ENCODE measurements at regions not wholly inside any gene's neighbourhood (a gene's known extent, or its start where the extent isn't known, plus 50 kb on each side); places are given as distances from the start of the nearest gene placed in this dataset.

- WGBS (ENCODE audit: insufficient coverage): 100% methylated on average over 1 of the region's 1 CpG
- Histone ChIP-seq H3K9me3 (ENCODE audit: control insufficient read depth, insufficient read depth, low read length) (no peaks in the 10 kb centered on the region), H3K4me1 (ENCODE audit: control insufficient read depth, insufficient read depth, low read length) (no peaks in the 10 kb centered on the region), H3K36me3 (ENCODE audit: control insufficient read depth, insufficient read depth, low read length) (no peaks in the 10 kb centered on the region), H3K4me3 (ENCODE audit: low read depth, low read length) (no peak overlapping the region), H3K27me3 (ENCODE audit: control insufficient read depth, insufficient read depth, low read length) (peaks cover 9% of the 10 kb centered on the region), H3K27ac (ENCODE audit: low read depth, low read length) (no peak overlapping the region)
- DNase-seq (ENCODE audit: low read depth in 4 of 6, low spot score in 6 of 6): no peak
Measured at GRCh38 chr20:22394583-22394982, 189.8 kb downstream of the FOXA2 start.

DNA sequence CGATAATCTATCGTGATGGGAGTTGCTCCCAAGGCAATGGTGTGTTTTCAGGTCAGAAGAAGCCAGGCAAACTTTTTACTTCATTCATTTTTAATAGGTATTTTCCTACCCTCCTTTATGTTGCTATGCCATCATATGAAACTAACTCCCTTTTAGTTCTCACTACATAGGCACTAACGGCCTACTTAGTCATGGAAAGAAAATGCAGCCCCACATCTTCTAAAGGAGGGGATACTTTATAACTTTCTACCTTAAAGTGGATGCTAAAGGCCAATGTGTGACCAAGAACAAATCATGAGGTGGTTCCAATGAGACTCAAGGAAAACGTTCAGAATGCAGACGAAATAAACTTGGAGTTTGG is 193.8 kb downstream of the FOXA2 start:
- H3K4me1 ChIP-seq (ENCODE audit: control insufficient read depth, insufficient read depth, low read length): no peaks in the 10 kb centered on the region
- peaks cover 4% of the 10 kb centered on the region for H3K27me3 ChIP-seq (ENCODE audit: control insufficient read depth, insufficient read depth, low read length)
- no CpG with 5 or more reads among the region's 5 CpGs for WGBS (ENCODE audit: insufficient coverage)
- no peak for DNase-seq (ENCODE audit: low read depth in 4 of 6, low spot score in 6 of 6)
- no peaks in the 10 kb centered on the region for H3K36me3 ChIP-seq (ENCODE audit: control insufficient read depth, insufficient read depth, low read length)
- no peak overlapping the region for H3K4me3 ChIP-seq (ENCODE audit: low read depth, low read length)
- H3K9me3 ChIP-seq (ENCODE audit: control insufficient read depth, insufficient read depth, low read length): no peaks in the 10 kb centered on the region
- H3K27ac ChIP-seq (ENCODE audit: low read depth, low read length): no peak overlapping the region

DNA sequence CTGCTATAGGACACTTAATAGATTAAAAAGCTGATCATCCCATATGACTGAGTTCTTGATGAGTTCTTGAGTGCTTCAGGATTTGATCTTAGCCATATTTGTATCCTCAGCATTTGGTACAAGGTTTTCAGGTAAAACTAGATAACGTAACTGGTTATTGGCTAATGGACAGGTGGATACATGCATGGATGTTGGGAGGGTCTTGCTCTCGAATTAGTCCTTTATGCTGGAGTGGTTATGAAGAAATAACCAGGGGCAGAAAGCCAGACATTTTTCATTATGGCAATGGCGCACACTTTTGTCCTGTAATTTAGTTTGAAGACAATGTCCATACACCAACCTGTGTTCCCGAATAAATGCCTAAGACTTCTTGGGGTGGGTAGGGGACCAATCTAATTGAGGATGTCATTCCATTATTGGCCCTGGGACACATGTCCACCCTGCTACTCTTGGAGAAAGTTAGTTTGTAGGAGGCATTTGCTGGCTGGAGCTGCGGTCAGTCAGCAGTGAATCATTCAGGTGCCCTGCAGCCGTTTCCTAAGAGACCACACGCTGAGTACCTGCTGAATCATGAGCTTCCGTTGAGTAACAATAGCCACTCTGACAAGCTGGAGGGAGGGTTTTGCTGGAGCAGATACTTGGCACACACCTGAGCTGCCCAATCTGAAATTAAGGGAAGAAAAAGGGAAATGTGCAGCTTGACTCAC is 194.4 kb downstream of the FOXA2 start:
- no peaks in the 10 kb centered on the region for H3K36me3 ChIP-seq (ENCODE audit: control insufficient read depth, insufficient read depth, low read length)
- H3K27ac ChIP-seq (ENCODE audit: low read depth, low read length): no peak overlapping the region
- H3K9me3 ChIP-seq (ENCODE audit: control insufficient read depth, insufficient read depth, low read length): no peaks in the 10 kb centered on the region
- H3K4me1 ChIP-seq (ENCODE audit: control insufficient read depth, insufficient read depth, low read length): no peaks in the 10 kb centered on the region
- peaks cover 4% of the 10 kb centered on the region for H3K27me3 ChIP-seq (ENCODE audit: control insufficient read depth, insufficient read depth, low read length)
- WGBS (ENCODE audit: insufficient coverage): 67% methylated on average over 5 of the region's 8 CpGs
- DNase-seq (ENCODE audit: low read depth in 4 of 6, low spot score in 6 of 6): no peak
- H3K4me3 ChIP-seq (ENCODE audit: low read depth, low read length): no peak overlapping the region

DNA sequence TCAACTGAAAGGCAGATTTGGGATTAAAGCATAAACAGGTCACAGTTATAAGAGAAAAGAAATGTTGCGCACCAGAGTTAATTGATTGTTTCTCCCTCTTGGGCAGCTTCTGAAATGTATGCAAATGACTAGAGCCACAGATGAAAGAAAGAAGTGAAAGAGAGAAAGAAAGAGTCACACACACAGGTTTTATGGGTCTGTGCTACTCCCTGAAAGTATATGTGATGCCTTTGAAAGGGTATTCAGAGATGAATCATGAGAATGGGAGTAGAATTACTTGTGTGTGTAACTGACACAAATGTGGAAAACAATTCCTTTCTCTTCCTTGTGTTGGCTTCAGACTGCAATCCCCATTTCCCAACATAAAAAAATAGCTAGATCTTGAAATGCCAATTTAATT is 196.9 kb downstream of the FOXA2 start:
- no peak overlapping the region for H3K27ac ChIP-seq (ENCODE audit: low read depth, low read length)
- H3K36me3 ChIP-seq (ENCODE audit: control insufficient read depth, insufficient read depth, low read length): no peaks in the 10 kb centered on the region
- H3K4me3 ChIP-seq (ENCODE audit: low read depth, low read length): no peak overlapping the region
- 77% methylated on average over 1 of the region's 1 CpG for WGBS (ENCODE audit: insufficient coverage)
- H3K4me1 ChIP-seq (ENCODE audit: control insufficient read depth, insufficient read depth, low read length): no peaks in the 10 kb centered on the region
- no peaks in the 10 kb centered on the region for H3K9me3 ChIP-seq (ENCODE audit: control insufficient read depth, insufficient read depth, low read length)
- peaks cover 2% of the 10 kb centered on the region for H3K27me3 ChIP-seq (ENCODE audit: control insufficient read depth, insufficient read depth, low read length)
- DNase-seq (ENCODE audit: low read depth in 4 of 6, low spot score in 6 of 6): no peak

- H3K36me3 ChIP-seq (ENCODE audit: control insufficient read depth, insufficient read depth, low read length): no peaks in the 10 kb centered on the region
- no peak for DNase-seq (ENCODE audit: low read depth in 4 of 6, low spot score in 6 of 6)
- peaks cover 2% of the 10 kb centered on the region for H3K27me3 ChIP-seq (ENCODE audit: control insufficient read depth, insufficient read depth, low read length)
- H3K27ac ChIP-seq (ENCODE audit: low read depth, low read length): no peak overlapping the region
- no peaks in the 10 kb centered on the region for H3K9me3 ChIP-seq (ENCODE audit: control insufficient read depth, insufficient read depth, low read length)
- H3K4me3 ChIP-seq (ENCODE audit: low read depth, low read length): no peak overlapping the region
- H3K4me1 ChIP-seq (ENCODE audit: control insufficient read depth, insufficient read depth, low read length): no peaks in the 10 kb centered on the region
- WGBS (ENCODE audit: insufficient coverage): no CpG with 5 or more reads among the region's 3 CpGs
Measured at GRCh38 chr20:22386306-22386623, 198.1 kb downstream of the FOXA2 start.

DNA sequence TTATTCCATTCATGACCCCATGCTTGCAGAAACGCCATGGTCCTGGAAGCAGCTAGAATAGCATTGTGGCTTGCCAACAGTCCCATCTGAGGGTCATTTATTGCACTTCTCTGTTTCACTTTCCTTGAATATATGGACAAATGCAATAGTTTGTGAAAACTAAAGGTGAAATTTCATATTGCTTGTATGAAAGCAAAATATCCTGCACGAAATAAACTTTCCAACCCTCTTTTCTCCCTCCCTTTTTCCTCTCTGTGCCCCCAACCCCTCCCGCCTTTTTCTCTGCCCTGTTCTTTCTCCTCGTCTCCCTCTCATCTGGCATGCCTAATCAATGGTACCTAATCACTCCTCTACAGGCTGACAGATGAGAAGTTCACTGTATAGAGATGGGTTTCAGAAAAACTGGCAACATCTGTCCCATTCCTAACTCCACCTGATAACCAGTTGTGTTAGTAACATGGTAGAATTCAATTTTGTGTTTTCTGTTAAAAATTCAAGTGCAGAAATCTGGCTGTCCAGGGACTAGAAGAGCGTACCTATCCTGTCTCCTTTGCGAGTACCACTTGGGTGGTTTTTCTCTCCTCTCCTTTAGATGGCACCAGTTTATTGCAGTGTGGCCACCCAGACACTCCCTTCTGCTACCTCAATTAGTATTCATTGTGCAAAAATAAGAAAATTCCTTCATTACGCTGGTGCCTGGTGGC is 198.6 kb downstream of the FOXA2 start:
- Histone ChIP-seq H3K27ac (ENCODE audit: low read depth, low read length) (no peak overlapping the region), H3K36me3 (ENCODE audit: control insufficient read depth, insufficient read depth, low read length) (no peaks in the 10 kb centered on the region), H3K4me3 (ENCODE audit: low read depth, low read length) (no peak overlapping the region), H3K4me1 (ENCODE audit: control insufficient read depth, insufficient read depth, low read length) (no peaks in the 10 kb centered on the region), H3K9me3 (ENCODE audit: control insufficient read depth, insufficient read depth, low read length) (no peaks in the 10 kb centered on the region), H3K27me3 (ENCODE audit: control insufficient read depth, insufficient read depth, low read length) (peaks cover 2% of the 10 kb centered on the region)
- 40% methylated on average over 1 of the region's 7 CpGs for WGBS (ENCODE audit: insufficient coverage)
- peak in 3 of 6 donors; percentile 9 to 72 (median 26) for DNase-seq (ENCODE audit: low read depth in 4 of 6, low spot score in 6 of 6)

DNA sequence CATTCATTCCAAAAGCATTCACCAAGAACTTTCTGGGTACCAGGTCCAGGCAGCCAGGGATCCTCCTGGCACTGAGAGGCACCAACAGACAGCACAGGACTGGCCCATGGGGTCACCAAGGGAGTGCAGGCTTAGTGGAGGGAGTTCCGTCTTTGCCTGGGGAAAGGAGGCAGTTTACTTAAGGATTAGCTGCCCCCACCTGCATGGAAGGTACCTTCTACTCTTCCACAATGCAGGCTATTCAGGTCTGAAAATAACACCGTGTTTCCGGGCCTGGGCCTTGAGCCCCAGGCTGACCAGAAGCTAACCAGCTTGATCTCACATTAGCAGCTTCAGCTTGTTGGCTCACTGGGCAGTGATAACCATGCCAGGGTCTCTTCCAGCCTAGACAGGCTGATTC is 199.4 kb downstream of the FOXA2 start:
- WGBS (ENCODE audit: insufficient coverage): 68% methylated on average over 2 of the region's 3 CpGs

GRCh38 chr20:22383156-22383555 is 201.2 kb downstream of the FOXA2 start:
- Histone ChIP-seq H3K4me3 (ENCODE audit: low read depth, low read length) (no peak overlapping the region), H3K36me3 (ENCODE audit: control insufficient read depth, insufficient read depth, low read length) (no peaks in the 10 kb centered on the region), H3K9me3 (ENCODE audit: control insufficient read depth, insufficient read depth, low read length) (no peaks in the 10 kb centered on the region), H3K27me3 (ENCODE audit: control insufficient read depth, insufficient read depth, low read length) (peaks cover 2% of the 10 kb centered on the region), H3K4me1 (ENCODE audit: control insufficient read depth, insufficient read depth, low read length) (no peaks in the 10 kb centered on the region), H3K27ac (ENCODE audit: low read depth, low read length) (no peak overlapping the region)
- 93% methylated on average over 2 of the region's 4 CpGs for WGBS (ENCODE audit: insufficient coverage)
- DNase-seq (ENCODE audit: low read depth in 4 of 6, low spot score in 6 of 6): no peak

More for the DNA sequence above, 199.4 kb downstream of the FOXA2 start:
- no peak overlapping the region for H3K4me3 ChIP-seq (ENCODE audit: low read depth, low read length)
- no peak overlapping the region for H3K27ac ChIP-seq (ENCODE audit: low read depth, low read length)
- peaks cover 2% of the 10 kb centered on the region for H3K27me3 ChIP-seq (ENCODE audit: control insufficient read depth, insufficient read depth, low read length)
- no peak for DNase-seq (ENCODE audit: low read depth in 4 of 6, low spot score in 6 of 6)
- no peaks in the 10 kb centered on the region for H3K36me3 ChIP-seq (ENCODE audit: control insufficient read depth, insufficient read depth, low read length)
- no peaks in the 10 kb centered on the region for H3K4me1 ChIP-seq (ENCODE audit: control insufficient read depth, insufficient read depth, low read length)
- H3K9me3 ChIP-seq (ENCODE audit: control insufficient read depth, insufficient read depth, low read length): no peaks in the 10 kb centered on the region

DNA sequence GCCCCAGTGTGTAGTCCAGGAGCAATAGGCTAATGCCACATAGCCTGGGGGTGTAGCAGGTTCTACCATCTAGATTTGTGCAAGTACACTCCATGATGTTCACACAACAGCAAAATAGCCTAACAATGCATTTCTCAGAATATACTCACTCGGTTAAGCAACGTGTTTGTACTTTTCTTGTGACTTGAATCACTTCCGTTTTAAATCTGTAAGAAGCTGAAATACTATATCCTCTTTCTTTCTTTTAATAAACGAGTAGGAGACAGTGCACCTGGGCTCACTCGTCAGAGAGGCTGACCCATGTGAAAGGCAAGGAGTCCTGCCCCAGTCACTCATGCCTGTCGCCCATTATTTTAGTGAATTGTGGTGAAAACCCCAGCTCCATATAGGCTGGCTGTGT is 201.6 kb downstream of the FOXA2 start:
- Histone ChIP-seq H3K4me3 (ENCODE audit: low read depth, low read length) (no peak overlapping the region), H3K27ac (ENCODE audit: low read depth, low read length) (no peak overlapping the region), H3K4me1 (ENCODE audit: control insufficient read depth, insufficient read depth, low read length) (no peaks in the 10 kb centered on the region), H3K36me3 (ENCODE audit: control insufficient read depth, insufficient read depth, low read length) (no peaks in the 10 kb centered on the region), H3K27me3 (ENCODE audit: control insufficient read depth, insufficient read depth, low read length) (peaks cover 2% of the 10 kb centered on the region), H3K9me3 (ENCODE audit: control insufficient read depth, insufficient read depth, low read length) (no peaks in the 10 kb centered on the region)
- no peak for DNase-seq (ENCODE audit: low read depth in 4 of 6, low spot score in 6 of 6)
- WGBS (ENCODE audit: insufficient coverage): 100% methylated on average over 4 of the region's 6 CpGs

GRCh38 chr20:22381812-22382416 is 202.5 kb downstream of the FOXA2 start:
- no peak for DNase-seq (ENCODE audit: low read depth in 4 of 6, low spot score in 6 of 6)
- H3K9me3 ChIP-seq (ENCODE audit: control insufficient read depth, insufficient read depth, low read length): no peaks in the 10 kb centered on the region
- 87% methylated on average over 2 of the region's 4 CpGs for WGBS (ENCODE audit: insufficient coverage)
- no peaks in the 10 kb centered on the region for H3K4me1 ChIP-seq (ENCODE audit: control insufficient read depth, insufficient read depth, low read length)
- no peak overlapping the region for H3K4me3 ChIP-seq (ENCODE audit: low read depth, low read length)
- no peaks in the 10 kb centered on the region for H3K36me3 ChIP-seq (ENCODE audit: control insufficient read depth, insufficient read depth, low read length)
- peaks cover 2% of the 10 kb centered on the region for H3K27me3 ChIP-seq (ENCODE audit: control insufficient read depth, insufficient read depth, low read length)
- no peak overlapping the region for H3K27ac ChIP-seq (ENCODE audit: low read depth, low read length)

Measured in spinal cord (tissue), 9 donors.